WTC11 (cell line): ENCODE measurements at regions not wholly inside any gene's neighbourhood (a gene's known extent, or its start where the extent isn't known, plus 50 kb on each side); places are given as distances from the start of the nearest gene placed in this dataset.

Source experiments
- ATAC-seq: fragments of 200-7000 bp; cut with Tn5 transposase; 2 replicates; pipeline ENCODE4 v1.10.0; 2021; ENCODE audit warnings: mild to moderate bottlenecking, moderate library complexity
- CTCF ChIA-PET: fragments of 300-600 bp; sonication (Branson Sonifier 250); formaldehyde crosslinking; loops from one replicate; lab custom pipeline; 2021; ENCODE audit warnings: antibody characterized with exemption; lab: Charles Lee
- POLR2A ChIA-PET: fragments of 350-600 bp; sonication (Branson Sonifier 250); formaldehyde crosslinking; loops from one replicate; lab custom pipeline; 2021; ENCODE audit warnings: antibody characterized with exemption; lab: Charles Lee
- DNase-seq: peaks from one replicate; pipeline ENCODE4 v3.0.0; 2021; ENCODE audit warnings: low spot score
- H3K27ac Mint-ChIP-seq: 2 replicates; pipeline ENCODE4 v1.8.0; 2021; ENCODE audit warnings: mixed read lengths
- H3K27me3 Mint-ChIP-seq: 2 replicates; pipeline ENCODE4 v1.8.0; 2021; ENCODE audit warnings: low read depth, mild to moderate bottlenecking, moderate library complexity, mixed read lengths
- H3K36me3 Mint-ChIP-seq: 2 replicates; pipeline ENCODE4 v1.8.0; 2021; ENCODE audit warnings: mixed read lengths
- H3K4me1 Mint-ChIP-seq: 2 replicates; pipeline ENCODE4 v1.8.0; 2022; ENCODE audit warnings: mixed read lengths
- H3K4me3 Mint-ChIP-seq: 2 replicates; pipeline ENCODE4 v1.8.0; 2021; ENCODE audit warnings: mild to moderate bottlenecking, moderate library complexity, mixed read lengths
- H3K9me3 Mint-ChIP-seq: 2 replicates; pipeline ENCODE4 v1.8.0; 2021; ENCODE audit warnings: mixed read lengths
- AR ChIP-seq: fragments of 250-450 bp; sonication (Bioruptor Pico); IDR thresholded peaks from 2 replicates; pipeline ENCODE4 v1.9.0; 2021; ENCODE audit warnings: mild to moderate bottlenecking
- ATF1 ChIP-seq: sonication (generic); formaldehyde crosslinking; IDR thresholded peaks from 2 replicates; pipeline ENCODE4 v1.8.1; 2023; ENCODE audit warnings: mild to moderate bottlenecking, moderate library complexity, missing genetic modification reagents
- ATF2 ChIP-seq: sonication (generic); formaldehyde crosslinking; IDR thresholded peaks from 2 replicates; pipeline ENCODE4 v1.8.1; 2022; ENCODE audit warnings: low read depth, missing genetic modification reagents, borderline replicate concordance
- E2F1 ChIP-seq: sonication (generic); formaldehyde crosslinking; IDR thresholded peaks from 2 replicates; pipeline ENCODE4 v1.8.0; 2022; ENCODE audit warnings: mild to moderate bottlenecking, missing genetic modification reagents
- FOXP1 ChIP-seq: sonication (generic); formaldehyde crosslinking; IDR thresholded peaks from 2 replicates; pipeline ENCODE4 v1.8.0; 2022; ENCODE audit warnings: missing genetic modification reagents, mild to moderate bottlenecking, moderate library complexity, borderline replicate concordance
- IRF1 ChIP-seq: sonication (generic); formaldehyde crosslinking; IDR thresholded peaks from 2 replicates; pipeline ENCODE4 v1.8.0; 2023; ENCODE audit warnings: missing genetic modification reagents
- IRF2 ChIP-seq: sonication (generic); formaldehyde crosslinking; IDR thresholded peaks from 2 replicates; pipeline ENCODE4 v1.8.0; 2022; ENCODE audit warnings: low read depth, missing genetic modification reagents, borderline replicate concordance
- JAZF1 ChIP-seq: fragments of 250-450 bp; sonication (Bioruptor Pico); IDR thresholded peaks from 2 replicates; pipeline ENCODE4 v1.9.0; 2021; ENCODE audit warnings: moderate library complexity, mild to moderate bottlenecking, inconsistent platforms
- NR1H2 ChIP-seq: sonication (generic); formaldehyde crosslinking; IDR thresholded peaks from 2 replicates; pipeline ENCODE4 v1.9.0; 2021; ENCODE audit warnings: mild to moderate bottlenecking, moderate library complexity, missing genetic modification reagents
- OVOL2 ChIP-seq: fragments of 250-450 bp; sonication (Bioruptor Pico); IDR thresholded peaks from 2 replicates; pipeline ENCODE4 v1.9.0; 2021; ENCODE audit warnings: mild to moderate bottlenecking, borderline replicate concordance
- SMAD3 ChIP-seq: sonication (generic); formaldehyde crosslinking; IDR thresholded peaks from 2 replicates; pipeline ENCODE4 v1.8.0; 2022; ENCODE audit warnings: missing genetic modification reagents, mild to moderate bottlenecking, borderline replicate concordance
- TEAD1 ChIP-seq: sonication (generic); formaldehyde crosslinking; IDR thresholded peaks from 2 replicates; pipeline ENCODE4 v1.8.0; 2022; ENCODE audit warnings: mild to moderate bottlenecking, missing genetic modification reagents
- ZBTB43 ChIP-seq: sonication (generic); formaldehyde crosslinking; IDR thresholded peaks from 2 replicates; pipeline ENCODE4 v1.8.1; 2023; ENCODE audit warnings: mild to moderate bottlenecking, missing genetic modification reagents

GRCh38 chr1:219049501-219049900 is 124.2 kb upstream of the LYPLAL1 start:
- CTCF ChIA-PET: no interaction called here
- no peak for ATAC-seq
- POLR2A ChIA-PET: no interaction called here

More at GRCh38 chr1:219049501-219049900, 124.2 kb upstream of the LYPLAL1 start:
- DNase-seq: no peak
- H3K27me3 Mint-ChIP-seq: no peaks in the 10 kb centered on the region; the same call in 1 of the 2 replicates
- TF ChIP-seq ATF1 (CRISPR knock-in tag) (no peak), JAZF1 (CRISPR knock-in tag) (no peak), ATF2 (no peak), TEAD1 (CRISPR knock-in tag) (no peak), IRF2 (CRISPR knock-in tag) (no peak), OVOL2 (CRISPR knock-in tag) (no peak), FOXP1 (CRISPR knock-in tag) (no peak), AR (no peak), IRF1 (no peak), NR1H2 (no peak), ZBTB43 (no peak), SMAD3 (CRISPR knock-in tag) (no peak), E2F1 (CRISPR knock-in tag) (no peak)
- TF ChIP-seq, all 79 proteins: peak for 0
- H3K27ac Mint-ChIP-seq: no peak overlapping the region
- no peak overlapping the region for H3K4me3 Mint-ChIP-seq
- no peaks in the 10 kb centered on the region for H3K36me3 Mint-ChIP-seq
- no peaks in the 10 kb centered on the region for H3K9me3 Mint-ChIP-seq
- H3K4me1 Mint-ChIP-seq: no peaks in the 10 kb centered on the region
